CD4-positive, alpha-beta T cell treated with Interleukin-12 subunit alpha and Interleukin-12 subunit beta, for 1 hour (primary cell): ENCODE measurements at regions not wholly inside any gene's neighbourhood (a gene's known extent, or its start where the extent isn't known, plus 50 kb on each side); places are given as distances from the start of the nearest gene placed in this dataset.
"Not testable (repeated sequence)": the region's sequence is repeated elsewhere in the genome, so short reads cannot be mapped to it uniquely, and the experiment has no call there.

Experiments used
- DNase-seq: peaks from one replicate; pipeline ENCODE4 v3.0.0-alpha.2; 2020

- no peak for DNase-seq
Observed at GRCh38 chr3:144864646-144865045, 893.0 kb downstream of the DIPK2A start.

GRCh38 chr3:144865948-144866347 is 894.3 kb downstream of the DIPK2A start:
- DNase-seq = no peak

GRCh38 chr3:144866476-144866875 is 894.9 kb downstream of the DIPK2A start:
- DNase-seq = no peak

- no peak for DNase-seq
Observed at GRCh38 chr3:144868506-144868905, 896.9 kb downstream of the DIPK2A start.

- no peak for DNase-seq
Observed at GRCh38 chr3:144873066-144873465, 901.4 kb downstream of the DIPK2A start.

DNA sequence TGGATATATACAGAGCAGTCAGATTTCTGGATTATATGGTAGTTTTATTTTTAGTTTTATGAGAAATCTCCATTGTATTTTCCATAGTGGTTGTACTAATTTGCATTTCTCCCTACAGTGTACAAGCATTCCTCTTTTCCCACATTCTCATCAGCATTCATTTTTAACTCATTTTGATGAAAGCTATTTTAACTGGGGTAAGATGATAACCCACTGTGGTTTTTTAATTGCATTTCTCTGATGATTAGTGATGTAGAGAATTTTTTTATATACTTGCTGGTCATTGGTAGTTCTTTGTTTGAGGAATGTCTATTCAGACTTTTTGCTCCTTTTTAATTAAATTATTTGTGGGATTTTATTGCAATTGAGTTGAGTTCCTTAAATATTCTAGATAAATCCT is 903.6 kb downstream of the DIPK2A start:
- DNase-seq = no peak

DNA sequence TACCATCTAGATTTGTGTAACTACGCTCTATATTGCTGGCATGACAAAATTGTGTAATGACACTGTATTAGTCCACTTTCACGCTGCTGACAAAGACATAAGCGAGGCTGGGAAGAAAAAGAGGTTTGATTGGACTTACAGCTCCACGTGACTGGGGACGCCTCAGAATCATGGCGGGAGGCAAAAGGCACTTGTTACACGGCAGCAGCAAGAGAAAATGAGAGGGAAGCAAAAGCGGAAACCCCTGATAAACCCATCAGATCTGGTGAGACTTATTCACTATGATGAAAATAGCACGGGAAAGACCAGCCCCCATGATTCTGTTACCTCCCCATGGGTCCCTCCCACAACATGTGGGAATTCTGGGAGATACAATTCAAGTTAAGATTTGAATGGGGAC is 905.7 kb downstream of the DIPK2A start:
- DNase-seq = no peak

DNA sequence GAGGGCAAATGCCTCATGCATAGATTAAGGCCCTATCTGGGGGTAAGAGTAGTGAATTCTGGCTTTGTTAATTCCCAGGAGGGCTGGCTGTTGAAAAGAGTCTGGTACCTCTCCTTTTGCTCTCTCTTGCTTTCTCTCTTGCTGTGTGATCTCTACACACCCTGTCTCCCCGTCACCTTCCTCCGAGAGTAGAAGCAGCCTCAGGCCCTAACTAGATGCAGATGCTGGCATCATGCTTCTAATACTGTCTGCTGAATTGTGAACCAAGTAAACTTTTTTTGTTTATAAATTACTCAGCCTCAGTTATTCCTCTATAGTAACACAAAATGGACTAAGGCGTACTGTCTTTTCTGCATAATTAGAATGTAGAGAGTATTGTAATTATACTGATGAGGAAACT is 908.1 kb downstream of the DIPK2A start:
- DNase-seq = no peak

DNA sequence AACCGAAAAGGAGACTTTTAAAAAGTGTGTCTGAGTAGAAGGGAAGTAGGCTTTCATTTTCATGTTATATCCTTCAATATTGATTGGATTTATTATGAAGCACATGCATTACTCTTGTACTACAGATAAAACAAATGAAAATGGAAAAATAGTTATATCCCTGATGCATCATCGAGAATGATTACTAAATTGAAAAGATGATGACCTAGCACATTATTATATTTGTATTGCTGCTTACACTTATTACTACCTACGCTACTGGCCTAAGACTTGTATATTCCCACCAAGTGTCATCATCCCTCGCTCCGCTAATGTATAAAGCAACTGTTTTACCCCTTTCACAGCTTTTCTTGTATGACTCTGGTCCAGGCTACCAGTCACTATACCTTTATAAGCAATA is 922.4 kb downstream of the DIPK2A start:
- DNase-seq = no peak

- no peak for DNase-seq
Observed at GRCh38 chr3:144894576-144894975, 923.0 kb downstream of the DIPK2A start.

GRCh38 chr3:144900366-144900765 is 928.7 kb downstream of the DIPK2A start:
- DNase-seq = no peak

- not testable (repeated sequence) for DNase-seq
Observed at GRCh38 chr3:144907581-144907980, 936.0 kb downstream of the DIPK2A start.

DNA sequence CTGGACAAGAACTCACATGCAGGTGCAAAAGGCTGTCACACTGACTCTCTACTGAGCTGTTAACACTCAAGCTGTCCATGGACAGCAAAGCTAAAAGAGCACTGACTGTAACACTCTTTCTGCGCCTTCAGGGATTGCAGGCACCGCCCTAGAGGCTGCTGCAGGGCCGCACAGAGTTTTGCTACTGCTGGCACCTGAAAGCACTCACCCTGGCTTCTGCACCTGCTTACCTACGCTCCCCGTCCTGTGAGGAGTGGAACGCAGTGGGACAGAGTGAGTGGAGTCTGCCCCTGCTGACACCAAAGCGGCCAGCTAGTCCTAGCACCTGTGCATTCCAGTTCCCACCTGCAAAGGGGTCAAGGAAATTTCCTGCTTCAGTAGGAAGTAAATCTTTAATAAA is 941.3 kb downstream of the DIPK2A start:
- no peak for DNase-seq

DNA sequence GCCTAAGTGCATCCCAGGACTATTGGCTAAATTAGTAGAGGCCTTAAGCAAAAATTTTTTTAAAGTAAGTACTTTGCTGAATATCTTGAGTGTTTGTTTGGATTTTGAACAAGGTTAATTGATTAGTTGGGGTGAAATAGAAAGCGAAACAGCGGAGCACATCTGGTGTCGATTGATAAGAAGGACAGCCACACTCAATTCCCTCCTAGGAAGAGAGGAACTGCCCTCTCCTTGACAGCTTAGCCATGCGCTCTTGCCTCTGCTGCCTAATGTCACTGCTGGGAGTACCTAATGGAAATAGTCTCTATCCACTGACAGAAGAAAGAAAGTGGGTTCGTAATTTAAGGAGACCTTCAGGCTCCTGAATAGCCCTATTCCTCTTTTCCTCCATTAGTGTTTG is 943.6 kb downstream of the DIPK2A start:
- DNase-seq = no peak

- DNase-seq = no peak
Observed at GRCh38 chr3:144921710-144922109, 950.1 kb downstream of the DIPK2A start.

DNA sequence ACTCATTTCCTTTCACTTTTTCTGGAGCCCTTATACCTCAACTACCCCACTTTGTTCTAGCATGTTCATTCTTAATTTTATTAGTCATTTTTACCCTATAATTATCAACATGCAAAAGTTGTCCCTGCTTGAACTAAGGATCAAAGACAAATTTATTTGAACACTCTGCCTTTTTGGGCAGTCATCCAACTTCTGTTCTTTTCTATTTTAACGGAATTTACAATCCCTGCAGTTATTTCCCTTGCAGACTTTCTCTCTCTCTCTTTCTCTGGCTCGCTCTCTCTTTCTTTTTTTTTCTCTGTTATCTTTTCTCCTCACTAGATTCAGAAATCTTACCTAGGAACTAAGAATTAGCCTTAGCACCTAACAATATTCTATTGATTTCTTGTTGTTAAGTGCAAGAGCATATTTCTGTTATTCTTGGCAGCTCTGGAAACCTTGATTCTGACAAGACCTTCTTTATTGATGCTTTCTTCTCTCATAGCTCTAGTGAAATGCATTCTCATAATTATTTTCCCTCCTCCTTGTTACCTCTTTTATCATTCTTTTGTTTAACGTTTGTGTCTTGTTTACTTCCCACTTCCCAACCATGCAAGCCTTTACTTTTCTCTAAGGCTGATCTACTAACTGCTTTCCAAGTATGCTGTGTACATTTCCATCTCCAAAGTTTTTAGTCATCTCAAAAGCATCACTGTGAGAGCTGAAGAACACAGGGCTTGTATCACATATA is 951.6 kb downstream of the DIPK2A start:
- no peak for DNase-seq

DNA sequence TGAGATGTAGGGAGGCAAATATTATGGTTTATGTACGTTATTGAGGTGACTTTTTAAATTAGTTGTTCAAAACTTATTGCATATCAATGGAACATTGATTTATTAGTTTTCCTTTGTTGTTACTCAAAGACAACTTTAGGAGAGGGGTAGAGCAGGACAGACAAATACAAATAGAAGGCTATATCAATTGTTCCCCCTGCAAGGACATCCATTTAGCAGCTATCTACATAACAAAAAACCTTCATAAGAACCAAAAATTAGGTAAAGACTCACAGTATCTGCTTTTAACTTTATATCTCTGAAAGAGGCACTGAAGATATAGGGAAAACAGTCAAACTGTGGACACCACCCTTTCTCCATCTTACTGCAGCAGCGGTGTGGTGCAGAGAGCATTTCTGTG is 958.8 kb downstream of the DIPK2A start:
- DNase-seq = no peak

GRCh38 chr3:144931590-144931989 is 960.0 kb downstream of the DIPK2A start:
- DNase-seq = no peak

DNA sequence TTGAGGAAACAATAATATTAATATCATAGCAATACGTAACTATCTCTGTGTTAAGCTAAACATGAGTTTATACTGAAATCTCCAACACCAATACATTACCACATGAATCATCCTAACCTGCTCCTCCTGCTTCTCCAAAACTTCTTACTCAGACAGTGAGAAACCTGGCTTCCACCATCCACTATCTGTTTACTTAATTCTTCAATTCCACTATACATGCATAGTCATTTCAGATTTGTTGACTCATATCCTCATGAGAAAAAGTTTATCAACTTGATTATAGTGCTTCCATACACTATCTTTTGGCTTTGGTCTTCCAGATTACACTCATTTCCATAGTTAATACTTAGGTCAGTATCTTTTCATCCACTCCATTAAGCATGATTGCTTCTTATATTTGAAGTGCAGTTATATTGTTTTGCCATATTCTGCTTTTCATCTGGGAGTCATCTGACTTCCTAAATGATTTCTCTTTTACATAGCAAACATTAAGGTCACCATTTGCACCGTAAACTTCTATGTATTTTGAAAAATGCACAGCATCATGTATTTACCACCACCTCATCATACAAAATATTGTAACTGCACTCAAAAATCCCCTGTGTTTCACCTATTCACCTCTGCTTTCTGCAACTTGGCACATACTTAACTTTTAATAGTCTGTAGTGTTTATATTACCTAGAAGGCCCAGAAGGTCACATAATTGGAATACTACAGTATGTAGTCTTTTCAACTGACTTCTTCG is 970.6 kb downstream of the DIPK2A start:
- no peak for DNase-seq

DNA sequence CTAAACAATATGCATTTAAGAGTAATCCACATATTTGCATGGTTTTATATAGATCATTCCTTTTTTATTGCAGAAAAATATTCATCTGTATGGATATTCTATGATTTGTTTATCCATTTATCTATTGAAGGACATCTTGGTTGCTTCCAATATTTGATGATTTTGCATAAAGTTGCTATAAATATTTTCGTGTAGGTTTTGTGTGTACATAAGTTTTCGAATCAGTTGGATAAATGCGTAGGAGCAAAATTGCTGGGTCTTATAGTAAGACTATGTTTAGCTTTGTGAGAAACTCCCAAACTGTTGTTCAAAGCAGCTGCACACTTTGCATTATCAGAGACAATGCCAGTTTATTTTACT is 971.2 kb downstream of the DIPK2A start:
- DNase-seq = no peak

- no peak for DNase-seq
Observed at GRCh38 chr3:144947895-144948294, 976.3 kb downstream of the DIPK2A start.

DNA sequence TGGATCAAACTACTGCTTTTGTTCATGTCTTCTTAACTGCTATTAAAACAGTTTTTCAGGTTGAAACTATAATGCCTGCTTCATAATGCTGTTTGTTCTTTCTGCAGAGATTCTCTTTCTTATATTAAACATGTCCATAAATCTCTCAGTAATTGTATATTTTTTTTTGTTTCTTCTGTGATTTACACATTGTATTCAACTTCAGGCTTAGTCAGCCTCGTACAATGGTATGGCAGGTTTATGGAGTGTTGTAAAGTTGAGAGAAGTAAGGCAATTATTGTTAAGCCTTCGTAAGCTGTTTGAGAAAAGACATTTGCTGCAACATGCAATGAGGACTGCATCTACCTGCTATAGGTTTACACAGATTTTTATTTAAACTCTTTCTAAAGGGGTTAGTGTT is 977.1 kb downstream of the DIPK2A start:
- no peak for DNase-seq

- no peak for DNase-seq
Observed at GRCh38 chr3:144953959-144954358, 982.3 kb downstream of the DIPK2A start.

GRCh38 chr3:144957398-144958101 is 985.9 kb downstream of the DIPK2A start:
- no peak for DNase-seq
